Stimulated activated CD4-positive, alpha-beta T cell treated with anti-CD3 and anti-CD28 coated beads, Interleukin-4, amount 100 ng/mL, for 24 hours (primary cell): ENCODE measurements at regions not wholly inside any gene's neighbourhood (a gene's known extent, or its start where the extent isn't known, plus 50 kb on each side); places are given as distances from the start of the nearest gene placed in this dataset.

Experiments
- DNase-seq: peaks from one replicate; pipeline ENCODE4 v3.0.0-alpha.2; 2020

DNA sequence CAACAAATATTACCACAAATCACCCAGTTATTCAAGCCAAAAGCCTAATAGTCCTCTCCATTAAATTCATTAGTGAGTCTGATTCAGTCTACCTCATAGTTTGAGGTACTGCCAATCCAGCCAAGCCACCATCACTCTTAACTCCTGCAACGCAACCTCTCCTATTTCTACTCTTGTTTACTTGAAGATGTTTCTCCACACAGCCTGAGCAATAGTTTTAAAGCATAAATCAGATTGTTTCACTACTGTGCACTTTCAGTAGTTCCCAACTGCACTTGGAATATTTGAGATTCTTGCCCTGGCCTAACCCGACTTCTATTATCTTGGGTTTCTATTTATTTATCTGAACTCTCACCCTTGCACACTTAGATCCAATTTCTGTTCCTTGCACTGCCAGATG is 85.5 kb downstream of the YIPF5 start:
- no peak for DNase-seq

DNA sequence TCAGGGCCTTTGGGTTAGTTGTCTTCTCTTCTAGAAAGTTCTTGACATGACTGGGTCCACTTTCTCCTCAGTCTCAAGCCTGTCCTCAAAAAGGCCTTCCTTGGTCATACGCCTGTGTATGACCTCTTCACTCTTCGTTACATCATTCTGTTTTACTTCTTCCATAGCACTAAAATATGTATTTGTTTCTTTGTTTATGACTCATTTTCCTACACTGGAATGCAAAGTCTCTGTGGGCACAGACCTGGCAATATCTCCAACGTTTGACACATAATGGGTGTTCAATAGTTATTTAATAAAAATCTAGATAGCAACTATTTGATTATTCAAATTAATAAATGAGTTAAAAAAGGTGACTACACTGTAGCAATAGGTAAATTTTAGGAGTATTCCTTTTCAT is 85.1 kb downstream of the YIPF5 start:
- DNase-seq, result no peak

DNA sequence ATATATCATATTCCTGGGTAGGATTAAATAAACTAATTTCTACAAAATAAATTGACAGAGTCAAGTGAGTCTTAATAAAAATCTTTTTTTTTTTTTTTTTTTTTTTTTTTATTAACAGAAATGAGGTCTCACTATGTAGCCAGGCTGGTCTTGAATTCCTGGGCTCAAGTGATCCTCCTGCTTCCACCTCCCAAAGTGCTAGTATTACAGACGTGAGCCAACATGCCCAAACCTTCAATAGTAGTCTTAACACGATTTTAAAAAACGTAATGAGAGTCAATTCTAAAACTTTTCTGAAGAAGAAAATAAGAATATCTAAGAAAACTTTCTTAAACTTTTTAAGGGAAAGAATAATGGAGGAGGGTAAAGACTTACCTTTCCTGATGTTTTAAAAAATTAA is 84.2 kb downstream of the YIPF5 start:
- no peak for DNase-seq

DNA sequence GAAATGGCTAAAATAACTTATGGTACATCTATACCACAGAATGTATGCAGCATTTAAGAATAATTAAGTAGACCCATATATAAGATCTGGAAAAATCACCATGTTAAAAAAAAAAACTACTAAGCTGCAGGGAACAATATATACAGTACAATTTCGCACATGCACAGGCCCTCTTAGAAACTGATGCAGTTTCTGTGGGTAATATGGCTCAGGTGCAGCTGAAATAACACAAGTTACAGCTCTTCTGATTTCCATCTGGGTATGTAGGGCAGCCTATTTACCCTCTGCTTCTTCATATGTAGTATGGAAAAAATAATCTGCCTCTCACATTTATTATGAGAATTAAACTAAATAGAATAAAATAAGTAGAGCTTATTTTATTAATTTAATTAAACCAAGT is 82.9 kb downstream of the YIPF5 start:
- DNase-seq, result no peak

DNA sequence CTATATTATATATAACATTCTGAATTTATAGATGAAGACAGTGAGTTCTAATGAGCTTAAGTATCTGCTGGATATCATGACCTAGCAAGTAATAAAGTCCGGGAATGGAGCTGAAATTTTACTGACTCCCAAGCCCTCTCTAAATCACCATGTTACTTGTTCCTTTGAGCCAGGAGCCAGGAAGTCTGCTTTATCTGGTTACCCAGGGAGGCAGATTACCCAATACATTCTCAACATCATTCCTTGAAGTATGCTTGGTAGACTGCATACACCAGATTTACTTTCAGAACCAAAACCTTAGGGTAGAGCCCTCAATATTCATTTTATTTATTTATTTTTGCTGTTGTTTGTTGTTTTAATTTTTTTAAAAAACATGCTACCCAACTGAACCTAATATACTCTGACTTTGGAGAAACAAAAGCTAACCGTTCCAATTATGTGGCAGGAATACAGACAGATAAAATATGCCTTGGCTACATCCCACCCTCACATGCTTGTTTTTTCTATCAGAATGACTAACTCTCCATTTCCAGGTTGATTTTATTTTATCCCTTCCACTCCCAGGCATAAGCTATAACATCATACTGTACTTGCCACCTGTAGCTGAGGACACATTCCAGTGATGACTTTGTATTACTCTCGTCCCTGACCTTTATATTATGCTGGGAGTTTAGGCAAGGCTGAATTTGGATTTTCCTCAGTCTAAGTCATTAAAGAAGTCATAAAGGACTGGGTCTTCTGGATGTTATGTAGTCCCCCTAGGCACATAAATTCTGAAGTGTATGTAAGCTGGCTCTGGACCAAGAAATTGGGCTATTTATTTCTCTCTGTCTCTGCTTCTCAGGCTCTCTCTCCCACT is 82.0 kb downstream of the YIPF5 start:
- DNase-seq, result no peak

DNA sequence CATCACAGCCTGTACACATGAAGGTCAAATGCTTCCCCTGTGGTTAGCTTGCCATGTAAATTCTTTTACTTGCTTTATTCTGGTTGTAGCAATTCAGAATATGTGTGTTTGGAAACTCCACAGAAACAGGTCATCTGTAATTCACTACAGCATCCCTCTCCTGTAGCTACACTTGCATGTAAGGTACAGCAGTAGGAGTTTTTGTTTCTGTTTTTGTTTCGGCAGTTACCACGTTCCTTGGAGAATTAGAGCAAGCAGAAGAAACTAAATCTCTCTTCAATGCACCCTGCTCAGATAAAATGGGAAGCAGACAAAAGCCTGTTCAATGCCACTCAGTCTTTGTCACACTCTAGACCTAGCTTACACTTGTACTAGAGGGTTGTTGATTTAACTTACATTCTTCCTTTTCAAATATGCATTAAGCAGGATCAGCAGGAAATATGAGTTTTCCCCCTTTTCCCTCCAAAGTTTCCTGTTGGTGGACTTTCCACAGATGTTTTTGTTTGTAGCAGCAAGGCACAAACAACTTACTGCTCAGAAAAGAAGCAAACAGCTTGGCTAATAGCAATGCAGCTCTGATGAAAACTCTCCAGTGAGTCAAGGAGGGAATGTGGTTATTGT is 80.9 kb downstream of the YIPF5 start:
- no peak for DNase-seq

DNA sequence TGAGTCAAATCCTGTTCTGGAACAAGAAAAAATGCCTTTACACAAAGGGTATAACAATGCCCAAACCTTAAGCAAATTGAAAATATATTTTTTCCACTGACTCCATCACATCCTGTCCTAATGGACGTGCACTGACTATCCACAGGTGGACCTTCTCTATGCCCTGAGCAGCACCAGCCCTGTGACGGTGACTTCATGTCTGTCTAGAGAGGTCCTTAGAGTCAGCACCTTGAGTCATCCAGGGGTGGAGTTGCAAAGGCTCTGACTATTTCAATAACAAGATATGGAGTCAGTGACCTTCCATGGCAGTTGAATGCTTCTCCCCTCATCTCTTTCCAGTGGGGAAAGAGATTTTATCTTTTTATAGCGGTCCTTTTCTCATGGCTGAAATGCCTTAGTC is 78.0 kb downstream of the YIPF5 start:
- no peak for DNase-seq

DNA sequence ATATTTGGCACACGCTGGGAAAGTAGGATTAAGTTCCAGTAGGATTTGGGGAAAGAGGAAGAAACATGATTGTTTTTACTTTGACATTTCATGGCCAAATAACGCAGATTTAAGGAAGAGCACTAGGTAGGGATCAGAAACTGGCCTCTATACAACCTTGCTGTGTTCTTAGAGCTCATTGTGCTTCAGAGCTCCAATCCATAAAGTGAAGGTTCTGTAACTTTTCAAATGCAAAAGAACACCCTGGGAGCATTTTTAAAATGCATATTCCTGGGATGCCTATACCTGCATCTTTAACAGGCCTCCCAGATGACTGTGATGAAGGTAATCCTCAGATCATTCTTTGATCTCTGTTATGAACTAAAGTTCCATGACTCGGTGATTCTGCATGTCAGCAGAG is 77.1 kb downstream of the YIPF5 start:
- no peak for DNase-seq

DNA sequence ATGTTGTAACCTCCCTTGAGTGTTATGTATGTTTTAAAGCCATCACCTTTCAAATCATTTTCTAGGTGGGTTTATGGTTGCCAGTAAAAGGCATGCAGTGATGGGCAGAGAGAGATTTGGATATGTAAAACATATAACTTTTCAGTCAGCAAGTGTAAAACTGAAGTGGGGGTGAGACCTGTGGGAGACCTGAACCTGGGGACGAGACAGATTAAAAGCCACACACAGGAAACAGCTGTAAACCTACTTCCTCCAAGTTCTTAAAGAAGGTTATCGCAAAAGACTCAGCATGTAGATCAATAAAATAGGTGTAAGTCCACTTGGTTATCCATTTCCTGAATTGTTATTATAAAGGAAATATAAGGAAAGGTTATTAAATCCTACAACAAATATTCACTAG is 76.6 kb downstream of the YIPF5 start:
- DNase-seq, result no peak

DNA sequence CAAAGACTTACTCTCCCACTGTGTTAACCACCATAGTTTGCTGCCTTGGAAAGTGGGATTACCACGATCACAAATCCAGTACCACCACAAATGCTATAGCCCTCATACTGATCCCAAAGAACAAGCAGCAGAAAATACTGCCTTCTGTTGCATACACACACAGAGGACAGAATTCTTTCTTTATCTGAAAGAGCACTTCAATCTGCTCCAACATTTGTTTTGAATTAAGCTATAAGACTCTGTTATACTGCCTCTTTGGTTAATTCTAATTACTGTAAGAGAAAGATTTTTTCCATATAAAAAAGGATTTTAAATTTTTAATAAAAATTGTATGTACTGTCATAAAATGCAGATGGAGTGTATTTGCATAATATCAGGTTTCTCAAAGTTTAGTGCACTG is 69.8 kb downstream of the YIPF5 start:
- DNase-seq, result no peak

DNA sequence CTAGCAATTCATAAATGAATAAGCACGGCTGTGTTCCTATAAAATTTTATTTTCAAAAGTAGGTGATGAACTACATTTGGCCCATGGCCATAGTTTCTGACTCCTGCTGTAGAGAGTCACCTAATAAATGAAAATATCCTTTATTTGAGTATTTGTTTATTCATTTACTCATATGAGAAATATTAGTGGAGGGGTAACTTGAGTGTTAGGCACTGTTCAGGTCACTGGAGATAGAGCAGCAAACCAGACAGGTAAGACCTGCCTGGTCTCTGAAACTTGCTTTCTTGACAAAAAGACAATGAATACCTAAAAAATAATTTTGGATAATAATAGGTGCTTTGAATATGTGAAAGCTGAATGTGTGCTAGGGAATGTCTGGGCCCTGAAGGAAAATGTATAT is 68.8 kb downstream of the YIPF5 start:
- DNase-seq, result no peak

DNA sequence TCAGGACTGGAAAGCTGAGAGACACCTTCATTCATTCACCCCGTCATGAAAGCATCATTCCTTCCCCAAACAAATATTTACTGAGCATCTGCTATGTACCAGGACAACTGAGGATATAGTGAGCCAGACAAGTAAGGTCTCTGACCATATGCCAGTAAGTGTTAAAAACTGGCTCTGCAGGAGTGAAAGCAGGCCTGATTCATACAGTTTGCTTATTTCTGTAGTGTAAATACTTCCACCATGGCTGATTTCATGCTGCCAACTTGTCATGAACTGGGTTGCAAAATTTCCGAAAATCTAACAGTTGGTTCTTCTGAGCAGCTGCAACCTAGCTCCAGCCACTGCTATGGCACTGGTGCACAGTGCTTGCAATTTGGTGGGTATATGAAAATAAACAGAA is 68.1 kb downstream of the YIPF5 start:
- DNase-seq, result no peak

DNA sequence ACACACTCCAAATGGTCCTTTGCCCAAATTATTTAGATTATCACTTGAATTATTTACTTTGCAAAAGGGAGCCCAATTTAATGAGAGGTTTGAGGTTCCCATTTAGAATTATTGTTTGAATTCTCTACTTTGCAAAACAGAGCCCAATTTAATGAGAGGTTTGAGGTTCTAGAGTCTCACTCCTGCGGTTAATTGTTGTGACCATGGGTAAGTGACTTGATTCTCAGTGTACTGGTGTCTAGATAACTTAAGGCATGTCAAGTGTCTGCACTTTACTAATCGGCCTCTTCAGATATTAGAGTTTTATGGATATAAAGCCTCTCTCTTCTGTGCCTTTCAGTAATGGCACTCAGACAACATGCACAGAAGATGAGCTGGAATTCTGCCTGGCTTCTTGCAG is 67.5 kb downstream of the YIPF5 start:
- DNase-seq, result no peak

DNA sequence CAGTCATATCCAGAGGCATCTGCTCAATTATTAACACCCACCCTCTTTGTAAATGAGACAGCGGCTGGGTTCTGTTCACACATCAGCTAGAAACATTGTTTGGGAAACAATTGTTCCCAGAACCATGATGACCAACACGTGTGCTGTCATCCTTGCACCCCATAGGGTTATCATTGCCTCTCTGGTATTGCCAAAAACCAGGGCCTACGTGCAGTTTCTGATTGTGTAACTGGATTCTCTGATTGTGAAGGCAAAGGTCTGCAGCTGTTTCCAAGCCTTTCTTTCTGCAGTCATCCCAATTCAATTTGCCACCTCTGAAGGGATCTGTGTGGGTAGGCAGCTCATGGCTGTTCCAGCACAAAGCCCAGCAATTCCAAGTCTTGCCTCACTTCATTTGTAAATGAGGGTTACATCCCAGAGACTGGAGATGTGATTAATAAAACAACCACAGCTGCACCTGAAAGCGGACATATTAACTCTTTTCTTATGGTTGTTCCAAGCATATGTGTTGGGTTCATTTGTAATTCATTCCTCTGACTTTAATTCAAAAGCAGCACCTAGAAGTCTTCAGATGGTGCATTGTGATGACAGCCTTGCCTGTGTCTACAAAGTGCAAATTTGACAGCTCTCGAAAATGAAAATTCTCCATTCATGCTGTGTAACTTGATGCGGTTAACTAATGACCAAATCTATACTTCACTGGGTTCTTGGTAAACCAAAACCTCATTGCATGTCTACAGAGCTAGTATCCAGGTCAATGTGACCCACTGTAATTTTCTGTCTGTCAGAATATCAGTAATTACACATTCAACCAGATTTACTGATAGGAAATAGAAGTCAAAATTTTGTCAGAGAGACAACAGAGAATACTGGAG is 66.6 kb downstream of the YIPF5 start:
- no peak for DNase-seq

DNA sequence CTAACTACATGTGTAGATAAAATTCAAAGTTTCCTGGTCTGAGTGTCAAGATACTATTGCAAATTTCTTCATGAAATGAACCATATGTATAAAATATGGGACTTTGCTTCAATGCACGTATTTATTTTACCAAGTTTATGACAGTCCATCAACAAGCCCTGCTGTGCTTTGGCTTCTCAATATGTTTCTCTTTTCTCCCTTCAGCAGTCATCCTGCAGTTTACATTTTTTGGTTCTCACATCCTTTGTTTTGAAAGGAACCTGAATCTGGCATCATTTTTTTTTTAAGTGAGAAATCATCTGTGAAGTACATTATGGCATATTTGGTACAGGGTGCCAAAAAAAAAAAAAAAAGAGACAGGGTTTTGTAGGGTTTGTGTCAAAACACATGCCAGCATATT is 65.1 kb downstream of the YIPF5 start:
- DNase-seq, result no peak

DNA sequence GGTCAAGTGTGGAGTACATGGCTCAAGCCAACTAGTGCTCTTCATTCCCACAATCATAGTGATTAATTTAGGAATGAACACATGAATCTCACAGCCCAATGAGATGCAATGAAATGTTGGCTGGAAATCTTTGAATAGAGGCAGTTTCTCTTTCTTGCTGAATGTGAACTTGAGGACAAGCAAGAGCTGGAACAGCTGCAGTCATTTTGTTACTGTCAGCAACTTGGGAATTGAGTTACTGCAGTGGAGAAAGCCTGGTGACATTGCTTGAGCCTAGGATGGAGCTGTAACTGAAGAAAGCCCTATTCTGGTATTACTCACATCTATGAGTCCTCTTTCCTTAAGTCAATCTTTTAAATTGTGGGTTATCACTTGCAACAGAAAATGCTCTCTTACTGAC is 62.3 kb downstream of the YIPF5 start:
- no peak for DNase-seq
